GM12874 (cell line): ENCODE measurements at regions not wholly inside any gene's neighbourhood (a gene's known extent, or its start where the extent isn't known, plus 50 kb on each side); places are given as distances from the start of the nearest gene placed in this dataset.

Experiments
- CTCF ChIP-seq: IDR thresholded peaks from 2 replicates; pipeline ENCODE4 v1.5.1; 2011; ENCODE audit warnings: low read depth, mild to moderate bottlenecking, control low read depth, low read length, moderate library complexity; ENCODE audit not compliant: insufficient read depth

GRCh38 chr16:10314811-10315210 lies 71.0 kb upstream of the ATF7IP2 start:
- TF ChIP-seq CTCF = 0 out of 2 replicates have a peak, but pooled peaks have one; percentile 6

DNA sequence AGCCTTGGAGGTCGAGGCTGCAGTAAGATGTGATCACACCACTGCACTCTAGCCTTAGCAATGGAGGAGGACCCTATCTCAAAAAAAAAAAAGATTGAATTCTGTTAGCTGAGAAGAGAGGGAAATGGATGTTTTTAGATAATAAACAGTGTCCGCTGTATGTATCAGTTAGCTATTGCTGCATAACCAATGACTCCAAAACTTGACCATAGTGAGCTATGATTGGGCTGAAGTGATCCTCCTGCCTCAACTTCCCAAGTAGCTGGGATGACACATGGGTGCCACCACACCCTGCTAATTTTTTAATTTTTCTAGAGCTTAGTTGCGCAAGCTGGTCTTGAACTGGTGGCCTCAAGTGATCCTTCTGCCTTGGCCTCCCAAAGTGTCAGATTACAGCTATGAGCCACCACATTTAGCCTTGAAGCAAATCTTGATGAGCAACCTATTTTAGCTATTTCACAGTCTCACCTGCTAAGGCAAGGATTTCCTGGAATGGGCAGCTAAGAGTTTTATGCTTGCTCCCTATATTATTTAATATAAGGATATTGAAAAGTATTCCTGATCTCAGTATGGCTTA lies 68.3 kb upstream of the ATF7IP2 start:
- no peak for TF ChIP-seq CTCF

DNA sequence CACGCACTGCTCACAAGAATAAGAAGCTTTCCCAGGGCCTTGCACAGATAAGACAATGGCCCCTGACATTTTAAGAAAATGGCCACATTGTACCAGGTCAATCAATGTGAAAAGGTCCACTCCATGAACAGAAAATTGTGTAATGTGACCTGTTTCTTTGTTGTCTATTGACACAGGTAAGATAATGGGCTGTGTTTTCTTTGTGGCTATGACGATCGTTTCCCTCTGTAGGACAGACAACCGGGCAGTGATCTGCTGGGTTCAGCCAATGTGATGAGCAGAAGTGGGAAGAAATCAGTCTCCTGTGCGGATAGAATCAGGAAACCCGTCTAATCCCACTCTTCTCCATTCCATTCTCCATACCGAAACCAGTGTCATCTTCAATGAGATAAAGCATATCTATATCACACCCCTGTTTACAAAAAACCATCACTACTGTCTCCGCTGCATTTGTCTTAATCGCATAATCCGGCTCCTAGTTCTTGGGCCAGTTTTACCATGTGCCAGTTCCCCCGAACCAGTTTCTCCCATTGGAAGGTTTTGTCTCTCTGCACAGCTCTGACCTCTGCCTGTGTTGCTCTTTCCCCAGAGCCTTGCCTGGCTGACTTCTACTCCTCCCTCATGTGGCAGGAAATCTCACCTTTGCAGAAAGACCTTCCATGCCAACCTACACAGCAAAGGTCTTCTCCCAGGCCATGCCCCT lies 66.9 kb upstream of the ATF7IP2 start:
- no peak for TF ChIP-seq CTCF

DNA sequence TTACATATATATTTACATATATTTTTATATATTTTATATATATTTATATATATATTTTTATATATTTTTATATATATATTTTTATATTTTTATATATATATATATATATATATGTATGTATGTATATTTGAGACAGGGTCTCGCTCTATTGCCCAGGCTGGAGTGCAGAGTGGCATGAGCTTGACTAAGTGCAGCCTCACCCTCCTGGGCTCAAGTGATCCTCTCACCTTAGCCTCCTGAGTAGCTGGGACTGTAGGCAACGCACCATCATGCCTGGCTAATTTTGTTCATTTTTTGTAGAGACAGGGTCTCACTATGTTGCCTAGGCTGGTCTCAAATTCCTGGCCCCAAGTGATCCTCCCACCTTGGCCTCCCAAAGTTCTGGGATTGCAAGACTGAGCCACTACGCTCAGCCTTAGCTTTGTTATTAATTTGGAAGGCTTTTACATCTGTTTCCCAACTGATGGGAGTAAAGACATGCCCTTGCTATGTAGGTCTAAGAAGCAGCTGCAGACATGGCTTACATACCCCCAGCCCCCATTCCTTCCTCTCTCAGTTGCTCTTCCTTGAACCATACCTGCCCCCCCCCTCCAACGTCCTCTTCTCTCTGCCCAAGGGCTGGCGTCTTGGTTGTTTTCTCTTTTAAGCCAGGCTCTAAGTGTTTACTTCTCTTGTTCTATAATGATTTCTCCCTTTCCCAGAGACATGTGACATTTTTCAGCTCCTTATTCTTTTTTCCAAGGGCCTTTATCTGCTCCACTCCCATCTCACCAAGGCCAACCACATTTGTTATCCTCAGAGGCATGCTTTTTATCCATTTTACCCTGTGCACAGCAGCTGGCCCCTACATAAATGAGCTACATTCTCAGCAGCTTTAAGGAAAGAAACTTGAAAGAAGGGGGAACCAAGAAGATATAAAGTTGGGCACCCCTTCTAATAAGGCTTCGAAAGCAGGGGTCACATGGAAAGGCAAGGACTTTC lies 64.2 kb upstream of the ATF7IP2 start:
- TF ChIP-seq CTCF = no peak

GRCh38 chr16:10322723-10323527 lies 62.9 kb upstream of the ATF7IP2 start:
- no peak for TF ChIP-seq CTCF

DNA sequence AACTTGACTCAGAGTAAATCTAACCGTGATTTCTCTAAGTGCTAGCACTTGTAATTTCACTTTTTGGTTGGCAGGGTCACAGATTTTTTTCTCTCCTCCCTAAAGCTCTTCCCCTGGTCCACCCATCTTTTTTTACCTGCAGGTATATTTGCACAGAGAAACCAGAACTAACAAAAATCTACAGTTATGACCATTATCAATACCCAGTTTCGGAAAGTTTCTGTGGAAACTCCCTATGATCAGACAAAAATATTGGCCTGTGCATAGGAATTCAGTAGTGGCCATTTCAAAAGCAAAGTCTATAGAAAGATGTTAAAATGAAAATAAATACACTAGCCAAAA lies 62.4 kb upstream of the ATF7IP2 start:
- no peak for TF ChIP-seq CTCF

GRCh38 chr16:10324210-10324609 lies 61.7 kb upstream of the ATF7IP2 start:
- no peak for TF ChIP-seq CTCF
